Mesothelial cell of epicardium (in vitro differentiated cells): ENCODE measurements at regions not wholly inside any gene's neighbourhood (a gene's known extent, or its start where the extent isn't known, plus 50 kb on each side); places are given as distances from the start of the nearest gene placed in this dataset.
"Not testable (repeated sequence)": the region's sequence is repeated elsewhere in the genome, so short reads cannot be mapped to it uniquely, and the experiment has no call there.

Source experiments
- DNase-seq, 2 experiments: peaks; one replicate each; pipeline ENCODE4 v3.0.0; 2021; ENCODE audit warnings: low spot score in 2 of 2; ENCODE audit not compliant: unreplicated experiment in 2 of 2
- H3K27ac Mint-ChIP-seq: 2 replicates; pipeline ENCODE4 v1.8.0; 2021; ENCODE audit warnings: mixed read lengths
- H3K27me3 Mint-ChIP-seq: 2 replicates; pipeline ENCODE4 v1.8.0; 2021; ENCODE audit warnings: low read depth, mixed read lengths
- H3K36me3 Mint-ChIP-seq: 2 replicates; pipeline ENCODE4 v1.8.0; 2021; ENCODE audit warnings: mixed read lengths
- H3K4me1 Mint-ChIP-seq: 2 replicates; pipeline ENCODE4 v1.8.0; 2021; ENCODE audit warnings: mixed read lengths
- H3K4me3 Mint-ChIP-seq: 2 replicates; pipeline ENCODE4 v1.8.0; 2021; ENCODE audit warnings: mild to moderate bottlenecking, moderate library complexity, mixed read lengths
- H3K9me3 Mint-ChIP-seq: 2 replicates; pipeline ENCODE4 v1.8.0; 2021; ENCODE audit warnings: mixed read lengths
- TF ChIP-seq, protein P1 (sequence below): fragments of 200-600 bp; sonication (generic); IDR thresholded peaks from one replicate; pipeline ENCODE4 v1.5.0; 2021; ENCODE audit warnings: antibody characterized with exemption; ENCODE audit not compliant: unreplicated experiment

DNA sequence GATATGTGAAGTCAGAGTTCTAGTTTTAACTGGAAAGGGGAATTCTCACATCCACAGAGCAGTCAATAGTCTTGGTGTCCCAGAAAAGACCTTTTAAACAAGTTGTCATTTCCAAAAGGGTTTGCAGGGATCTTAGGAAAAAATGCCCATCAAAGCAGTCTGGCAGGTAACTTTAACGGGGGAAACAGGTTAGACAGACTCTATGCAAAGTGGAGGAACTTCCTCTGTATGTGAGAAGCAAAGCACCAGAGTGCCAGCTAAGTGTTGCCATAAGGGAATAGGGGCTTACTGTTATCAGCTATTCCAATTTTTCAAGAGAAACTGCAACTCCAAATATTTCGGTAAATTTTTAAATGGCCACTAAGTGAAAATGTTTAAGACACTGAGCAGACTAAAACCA is 307.9 kb upstream of the MDFIC2 start:
- Mint-ChIP-seq H3K27me3 (peaks cover 11% of the 10 kb centered on the region), H3K4me3 (no peak overlapping the region), H3K27ac (no peak overlapping the region), H3K36me3 (no peaks in the 10 kb centered on the region), H3K9me3 (no peaks in the 10 kb centered on the region), H3K4me1 (no peaks in the 10 kb centered on the region)
- TF ChIP-seq, protein P1, sequence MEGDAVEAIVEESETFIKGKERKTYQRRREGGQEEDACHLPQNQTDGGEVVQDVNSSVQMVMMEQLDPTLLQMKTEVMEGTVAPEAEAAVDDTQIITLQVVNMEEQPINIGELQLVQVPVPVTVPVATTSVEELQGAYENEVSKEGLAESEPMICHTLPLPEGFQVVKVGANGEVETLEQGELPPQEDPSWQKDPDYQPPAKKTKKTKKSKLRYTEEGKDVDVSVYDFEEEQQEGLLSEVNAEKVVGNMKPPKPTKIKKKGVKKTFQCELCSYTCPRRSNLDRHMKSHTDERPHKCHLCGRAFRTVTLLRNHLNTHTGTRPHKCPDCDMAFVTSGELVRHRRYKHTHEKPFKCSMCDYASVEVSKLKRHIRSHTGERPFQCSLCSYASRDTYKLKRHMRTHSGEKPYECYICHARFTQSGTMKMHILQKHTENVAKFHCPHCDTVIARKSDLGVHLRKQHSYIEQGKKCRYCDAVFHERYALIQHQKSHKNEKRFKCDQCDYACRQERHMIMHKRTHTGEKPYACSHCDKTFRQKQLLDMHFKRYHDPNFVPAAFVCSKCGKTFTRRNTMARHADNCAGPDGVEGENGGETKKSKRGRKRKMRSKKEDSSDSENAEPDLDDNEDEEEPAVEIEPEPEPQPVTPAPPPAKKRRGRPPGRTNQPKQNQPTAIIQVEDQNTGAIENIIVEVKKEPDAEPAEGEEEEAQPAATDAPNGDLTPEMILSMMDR = no peak
- no peak for DNase-seq

DNA sequence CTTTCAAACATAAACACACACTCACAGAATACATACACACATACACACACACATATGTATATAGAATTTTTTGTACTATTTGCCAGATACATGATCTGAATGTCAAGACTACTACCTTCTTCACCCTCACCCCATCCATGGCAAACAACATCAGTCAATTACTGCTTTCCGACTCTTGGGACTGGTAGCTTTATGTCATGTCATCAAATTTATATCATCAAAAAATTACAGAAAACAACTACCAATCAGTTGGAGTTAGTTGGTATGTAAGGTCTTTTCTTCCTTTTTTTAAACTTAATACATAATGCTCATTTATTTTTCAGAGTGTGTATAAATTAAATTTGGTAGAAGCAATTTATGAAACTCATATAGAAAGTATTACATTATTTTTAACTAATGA is 305.7 kb upstream of the MDFIC2 start:
- Mint-ChIP-seq H3K4me1 (no peaks in the 10 kb centered on the region), H3K36me3 (no peaks in the 10 kb centered on the region), H3K9me3 (peaks cover 12% of the 10 kb centered on the region)

DNA sequence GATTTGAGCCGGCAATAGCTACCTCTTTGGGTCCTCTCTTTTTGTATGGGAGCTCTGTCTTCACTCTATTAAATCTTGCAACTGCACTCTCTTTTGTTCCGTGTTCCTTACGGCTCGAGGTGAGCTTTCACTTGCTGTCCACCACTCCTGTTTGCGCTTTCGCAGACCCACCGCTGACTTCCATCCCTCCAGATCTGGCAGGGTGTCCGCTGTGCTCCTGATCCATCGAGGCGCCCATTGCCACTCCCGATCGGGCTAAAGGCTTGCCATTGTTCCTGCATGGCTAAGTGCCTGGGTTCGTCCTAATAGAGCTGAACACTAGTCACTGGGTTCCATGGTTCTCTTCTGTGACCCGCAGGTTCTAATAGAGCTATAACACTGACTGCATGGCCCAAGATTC is 304.9 kb upstream of the MDFIC2 start:
- not testable (repeated sequence) for H3K4me3 Mint-ChIP-seq, H3K4me1 Mint-ChIP-seq, H3K27ac Mint-ChIP-seq, H3K27me3 Mint-ChIP-seq, DNase-seq, H3K36me3 Mint-ChIP-seq
- peaks cover 20% of the 10 kb centered on the region for H3K9me3 Mint-ChIP-seq

More for the DNA sequence above, 305.7 kb upstream of the MDFIC2 start:
- H3K27ac Mint-ChIP-seq = no peak overlapping the region
- H3K4me3 Mint-ChIP-seq = no peak overlapping the region
- TF ChIP-seq, protein P1 = no peak
- peaks cover 6% of the 10 kb centered on the region for H3K27me3 Mint-ChIP-seq
- DNase-seq = no peak

DNA sequence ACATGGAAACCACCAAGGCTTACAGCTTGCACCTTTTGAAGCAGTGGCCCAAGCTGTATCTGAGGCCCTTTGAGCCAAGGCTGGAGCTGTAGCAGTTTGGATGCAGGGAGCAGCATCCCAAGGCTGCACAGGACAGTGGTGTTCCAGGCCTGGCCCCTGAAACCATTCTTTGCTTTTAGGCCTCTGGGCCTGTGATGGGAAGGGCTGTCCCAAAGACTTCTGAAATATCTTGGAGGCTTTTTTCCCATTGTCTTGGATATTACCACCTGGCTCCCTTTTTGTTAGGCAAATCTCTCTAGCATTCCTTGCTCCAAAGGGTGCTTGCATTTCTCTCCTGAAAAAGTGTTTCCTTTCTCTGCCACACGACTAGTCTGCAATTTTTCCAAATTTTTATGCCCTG is 302.8 kb upstream of the MDFIC2 start:
- peaks cover 4% of the 10 kb centered on the region for H3K27me3 Mint-ChIP-seq

DNA sequence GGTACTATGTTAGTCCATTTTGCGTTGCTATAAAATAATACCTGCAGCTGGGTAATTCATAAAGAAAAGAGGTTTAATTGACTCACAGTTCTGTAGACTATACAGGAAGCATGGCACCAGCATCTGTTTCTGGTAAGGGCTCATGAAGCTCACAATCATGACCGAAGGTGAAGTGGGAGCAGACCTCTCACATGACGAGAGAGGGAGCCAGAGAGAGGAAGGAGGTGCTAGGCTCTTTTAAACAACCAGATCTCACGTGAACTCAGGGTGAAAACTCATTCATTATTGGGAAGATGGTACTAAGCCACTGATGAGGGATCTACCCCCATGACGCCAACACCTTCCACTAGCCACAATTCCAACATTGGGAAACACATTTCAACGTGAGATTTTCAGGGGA is 301.7 kb upstream of the MDFIC2 start:
- H3K27ac Mint-ChIP-seq = no peak overlapping the region
- H3K36me3 Mint-ChIP-seq = no peaks in the 10 kb centered on the region
- H3K4me3 Mint-ChIP-seq = no peak overlapping the region
- TF ChIP-seq, protein P1 = no peak
- no peak for DNase-seq
- H3K4me1 Mint-ChIP-seq = no peaks in the 10 kb centered on the region
- no peaks in the 10 kb centered on the region for H3K27me3 Mint-ChIP-seq
- H3K9me3 Mint-ChIP-seq = peaks cover 21% of the 10 kb centered on the region

More for the DNA sequence above, 302.8 kb upstream of the MDFIC2 start:
- no peaks in the 10 kb centered on the region for H3K4me1 Mint-ChIP-seq
- peaks cover 21% of the 10 kb centered on the region for H3K9me3 Mint-ChIP-seq
- H3K36me3 Mint-ChIP-seq = no peaks in the 10 kb centered on the region
- H3K4me3 Mint-ChIP-seq = no peak overlapping the region
- H3K27ac Mint-ChIP-seq = no peak overlapping the region
- no peak for DNase-seq
- TF ChIP-seq, protein P1 = no peak

DNA sequence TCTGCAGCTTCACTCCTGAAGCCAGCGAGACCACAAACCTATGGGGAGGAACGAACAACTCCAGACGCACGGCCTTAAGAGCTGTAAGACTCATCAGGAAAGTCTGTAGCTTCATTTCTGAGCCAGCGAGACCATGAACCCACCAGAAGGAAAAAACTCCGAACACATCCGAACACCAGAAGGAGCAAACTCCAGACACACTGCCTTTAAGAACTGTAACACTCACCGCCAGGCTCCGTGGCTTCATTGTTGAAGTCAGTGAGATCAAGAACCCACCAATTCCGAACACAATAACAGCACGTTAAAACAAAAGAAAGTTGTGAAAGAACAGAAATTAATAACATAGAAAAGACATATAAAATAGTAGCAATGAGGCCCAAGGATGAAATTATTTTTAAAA is 300.5 kb upstream of the MDFIC2 start:
- Mint-ChIP-seq H3K27me3 (no peaks in the 10 kb centered on the region), H3K36me3 (no peaks in the 10 kb centered on the region), H3K9me3 (peaks cover 21% of the 10 kb centered on the region), H3K27ac (no peak overlapping the region), H3K4me3 (no peak overlapping the region), H3K4me1 (peaks cover 4% of the 10 kb centered on the region)
- TF ChIP-seq, protein P1 = no peak
- no peak for DNase-seq

DNA sequence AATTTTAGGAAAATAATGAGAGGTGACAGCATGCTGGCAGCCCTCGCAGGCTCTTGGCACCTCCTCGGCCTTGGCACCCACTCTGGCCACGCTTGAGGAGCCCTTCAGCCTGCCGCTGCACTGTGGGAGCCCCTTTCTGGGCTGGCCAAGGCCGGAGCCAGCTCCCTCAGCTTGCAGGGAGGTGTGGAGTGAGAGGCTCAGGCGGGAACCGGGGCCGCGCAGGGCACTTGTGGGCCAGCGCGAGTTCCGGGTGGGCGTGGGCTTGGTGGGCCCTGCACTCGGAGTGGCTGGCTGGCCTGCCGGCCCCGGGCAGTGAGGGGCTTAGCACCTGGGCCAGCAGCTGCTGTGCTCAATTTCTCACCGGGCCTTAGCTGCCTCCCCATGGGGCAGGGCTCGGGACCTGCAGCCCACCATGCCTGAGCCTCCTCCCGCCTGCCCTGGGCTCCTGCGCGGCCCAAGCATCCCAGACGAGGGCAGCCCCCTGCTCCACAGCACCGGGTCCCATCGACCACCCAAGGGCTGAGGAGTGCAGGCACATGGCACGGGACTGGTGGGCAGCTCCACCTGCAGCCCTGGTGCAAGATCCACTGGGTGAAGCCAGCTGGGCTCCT is 299.3 kb upstream of the MDFIC2 start:
- peaks cover 21% of the 10 kb centered on the region for H3K9me3 Mint-ChIP-seq
- H3K27ac Mint-ChIP-seq, H3K36me3 Mint-ChIP-seq, H3K27me3 Mint-ChIP-seq, H3K4me3 Mint-ChIP-seq, H3K4me1 Mint-ChIP-seq, DNase-seq: not testable (repeated sequence)
